Stimulated activated CD4-positive, alpha-beta T cell treated with anti-CD3 and anti-CD28 coated beads, Interleukin-12 subunit alpha, Interleukin-12 subunit beta, amount 100 ng/mL, for 4 hours (primary cell): ENCODE measurements at regions not wholly inside any gene's neighbourhood (a gene's known extent, or its start where the extent isn't known, plus 50 kb on each side); places are given as distances from the start of the nearest gene placed in this dataset.
"Not testable (repeated sequence)": the region's sequence is repeated elsewhere in the genome, so short reads cannot be mapped to it uniquely, and the experiment has no call there.

Experiments used
- DNase-seq: peaks from one replicate; pipeline ENCODE4 v3.0.0-alpha.2; 2020

GRCh38 chr2:210861038-210861665, 304.8 kb downstream of the CPS1 start:
- no peak for DNase-seq

- no peak for DNase-seq
These were observed 306.1 kb downstream of the CPS1 start for GRCh38 chr2:210862283-210863065.

GRCh38 chr2:210863283-210863682, 306.9 kb downstream of the CPS1 start:
- no peak for DNase-seq

- DNase-seq, result not testable (repeated sequence)
These were observed 315.2 kb downstream of the CPS1 start for GRCh38 chr2:210871566-210871965.

- DNase-seq, result no peak
These were observed 317.2 kb downstream of the CPS1 start for GRCh38 chr2:210873631-210874030.

GRCh38 chr2:210884227-210884626, 327.8 kb downstream of the CPS1 start:
- no peak for DNase-seq

GRCh38 chr2:210888035-210888434, 331.6 kb downstream of the CPS1 start:
- DNase-seq, result no peak

GRCh38 chr2:210895132-210895531, 338.7 kb downstream of the CPS1 start:
- no peak for DNase-seq

- no peak for DNase-seq
These were observed 342.7 kb downstream of the CPS1 start for GRCh38 chr2:210899131-210899530.

GRCh38 chr2:210901326-210901725, 344.9 kb downstream of the CPS1 start:
- no peak for DNase-seq

- DNase-seq, result no peak
These were observed 356.4 kb downstream of the CPS1 start for GRCh38 chr2:210912779-210913178.

- no peak for DNase-seq
These were observed 357.1 kb downstream of the CPS1 start for GRCh38 chr2:210913461-210913860.

GRCh38 chr2:210915912-210916311, 359.5 kb downstream of the CPS1 start:
- DNase-seq, result no peak

- no peak for DNase-seq
These were observed 361.1 kb downstream of the CPS1 start for GRCh38 chr2:210917465-210917864.

GRCh38 chr2:210919128-210919527, 362.7 kb downstream of the CPS1 start:
- DNase-seq, result no peak

GRCh38 chr2:210922419-210922818, 366.0 kb downstream of the CPS1 start:
- no peak for DNase-seq

GRCh38 chr2:210928714-210929113, 372.3 kb downstream of the CPS1 start:
- no peak for DNase-seq

- DNase-seq, result no peak
These were observed 381.8 kb downstream of the CPS1 start for GRCh38 chr2:210938228-210938627.

GRCh38 chr2:210946395-210946794, 390.0 kb downstream of the CPS1 start:
- DNase-seq, result no peak

GRCh38 chr2:210950434-210951060, 394.1 kb downstream of the CPS1 start:
- DNase-seq, result not testable (repeated sequence)

GRCh38 chr2:210954386-210954907, 398.0 kb downstream of the CPS1 start:
- DNase-seq, result no peak

GRCh38 chr2:210955591-210955990, 399.2 kb downstream of the CPS1 start:
- DNase-seq, result no peak

GRCh38 chr2:210956101-210956500, 399.7 kb downstream of the CPS1 start:
- DNase-seq, result no peak

- no peak for DNase-seq
These were observed 404.9 kb downstream of the CPS1 start for GRCh38 chr2:210961249-210961648.
